MCF 10A (cell line): ENCODE measurements at regions not wholly inside any gene's neighbourhood (a gene's known extent, or its start where the extent isn't known, plus 50 kb on each side); places are given as distances from the start of the nearest gene placed in this dataset.
A peak's percentile ranks its signal among the peaks of the same experiment; 100 is the strongest.

Source experiments
- BruUV-seq: library from RNA; stranded (reverse); fragments of 400-500 nt; replicated peaks from 2 replicates; lab custom pipeline; 2021; lab: Mats Ljungman, UMichigan
- CTCF ChIA-PET: fragments of 300-600 bp; sonication (Branson Sonifier 250); formaldehyde crosslinking; extraction: SDS; loops from one replicate; lab custom pipeline; 2021; ENCODE audit warnings: antibody characterized with exemption, inconsistent platforms; lab: Yijun Ruan, JAX
- POLR2A ChIA-PET: fragments of 300-600, 350-650 bp; sonication (Branson Sonifier 250); formaldehyde crosslinking; extraction: SDS; loops from one replicate; lab custom pipeline; 2020; ENCODE audit warnings: antibody characterized with exemption, inconsistent platforms; lab: Yijun Ruan, JAX
- DNase-seq: peaks from one replicate; pipeline ENCODE4 v3.0.0-alpha.2; 2018; ENCODE audit not compliant: unreplicated experiment
- H3K27ac Mint-ChIP-seq: one replicate; pipeline ENCODE4 v1.8.0; 2022; ENCODE audit warnings: mild to moderate bottlenecking, low read depth, mixed read lengths; ENCODE audit not compliant: unreplicated experiment
- H3K27me3 Mint-ChIP-seq: one replicate; pipeline ENCODE4 v1.8.0; 2022; ENCODE audit warnings: mixed read lengths; ENCODE audit not compliant: insufficient read depth, unreplicated experiment
- H3K36me3 Mint-ChIP-seq: one replicate; pipeline ENCODE4 v1.8.0; 2022; ENCODE audit warnings: mild to moderate bottlenecking, moderate library complexity, mixed read lengths; ENCODE audit not compliant: insufficient read depth, unreplicated experiment
- H3K4me1 Mint-ChIP-seq: one replicate; pipeline ENCODE4 v1.8.0; 2022; ENCODE audit warnings: mixed read lengths; ENCODE audit not compliant: insufficient read depth, unreplicated experiment
- H3K4me3 Mint-ChIP-seq: one replicate; pipeline ENCODE4 v1.8.0; 2022; ENCODE audit warnings: mild to moderate bottlenecking, moderate library complexity, mixed read lengths; ENCODE audit not compliant: unreplicated experiment
- H3K9me3 Mint-ChIP-seq: one replicate; pipeline ENCODE4 v1.8.0; 2022; ENCODE audit warnings: mixed read lengths; ENCODE audit not compliant: unreplicated experiment
- intact Hi-C: fragments of 100-400 bp; cut with micrococcal nuclease; formaldehyde crosslinking; loops from 2 replicates; pipeline ENCODE4 v1.14.1; 2022
- TF ChIP-seq, protein P1 (sequence below): fragments of 200-600 bp; IDR thresholded peaks from one replicate; pipeline ENCODE4 v1.8.0; 2022; ENCODE audit warnings: antibody characterized with exemption, mild to moderate bottlenecking; ENCODE audit not compliant: unreplicated experiment

DNA sequence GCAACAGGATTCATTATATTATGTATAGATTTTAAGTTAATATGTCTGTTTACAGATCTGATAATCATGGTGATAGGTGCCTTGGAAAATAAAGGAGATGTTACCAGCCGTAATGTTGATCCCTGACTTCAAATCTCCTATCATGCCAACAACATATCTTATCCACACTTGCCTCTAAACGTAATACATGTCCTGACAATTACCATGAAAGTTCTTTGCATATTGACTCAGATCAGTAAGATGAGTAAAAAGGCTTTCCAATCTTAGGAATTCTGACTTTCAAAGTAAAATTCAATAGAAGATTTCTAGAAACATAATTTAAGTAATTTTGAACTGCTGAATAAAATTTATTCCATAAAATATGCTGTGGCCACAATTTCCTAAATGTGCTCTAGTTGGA lies 513.3 kb downstream of the ANKRD50 start:
- Mint-ChIP-seq H3K27me3 (no peaks in the 10 kb centered on the region), H3K4me1 (peaks cover 17% of the 10 kb centered on the region), H3K4me3 (no peak overlapping the region), H3K9me3 (peaks cover 16% of the 10 kb centered on the region), H3K36me3 (no peaks in the 10 kb centered on the region), H3K27ac (peak overlapping the region; percentile 44)
- no TSS peak for BruUV-seq
- CTCF ChIA-PET: no interaction called here
- POLR2A ChIA-PET: interaction anchor here (0.5 kb wide), 1 partner anchor 43 kb away, joined by 3 read pairs; no protein-coding TSS in a partner anchor
- DNase-seq: no peak
- TF ChIP-seq, protein P1, sequence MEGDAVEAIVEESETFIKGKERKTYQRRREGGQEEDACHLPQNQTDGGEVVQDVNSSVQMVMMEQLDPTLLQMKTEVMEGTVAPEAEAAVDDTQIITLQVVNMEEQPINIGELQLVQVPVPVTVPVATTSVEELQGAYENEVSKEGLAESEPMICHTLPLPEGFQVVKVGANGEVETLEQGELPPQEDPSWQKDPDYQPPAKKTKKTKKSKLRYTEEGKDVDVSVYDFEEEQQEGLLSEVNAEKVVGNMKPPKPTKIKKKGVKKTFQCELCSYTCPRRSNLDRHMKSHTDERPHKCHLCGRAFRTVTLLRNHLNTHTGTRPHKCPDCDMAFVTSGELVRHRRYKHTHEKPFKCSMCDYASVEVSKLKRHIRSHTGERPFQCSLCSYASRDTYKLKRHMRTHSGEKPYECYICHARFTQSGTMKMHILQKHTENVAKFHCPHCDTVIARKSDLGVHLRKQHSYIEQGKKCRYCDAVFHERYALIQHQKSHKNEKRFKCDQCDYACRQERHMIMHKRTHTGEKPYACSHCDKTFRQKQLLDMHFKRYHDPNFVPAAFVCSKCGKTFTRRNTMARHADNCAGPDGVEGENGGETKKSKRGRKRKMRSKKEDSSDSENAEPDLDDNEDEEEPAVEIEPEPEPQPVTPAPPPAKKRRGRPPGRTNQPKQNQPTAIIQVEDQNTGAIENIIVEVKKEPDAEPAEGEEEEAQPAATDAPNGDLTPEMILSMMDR: no peak
- intact Hi-C loops: no loop called here

DNA sequence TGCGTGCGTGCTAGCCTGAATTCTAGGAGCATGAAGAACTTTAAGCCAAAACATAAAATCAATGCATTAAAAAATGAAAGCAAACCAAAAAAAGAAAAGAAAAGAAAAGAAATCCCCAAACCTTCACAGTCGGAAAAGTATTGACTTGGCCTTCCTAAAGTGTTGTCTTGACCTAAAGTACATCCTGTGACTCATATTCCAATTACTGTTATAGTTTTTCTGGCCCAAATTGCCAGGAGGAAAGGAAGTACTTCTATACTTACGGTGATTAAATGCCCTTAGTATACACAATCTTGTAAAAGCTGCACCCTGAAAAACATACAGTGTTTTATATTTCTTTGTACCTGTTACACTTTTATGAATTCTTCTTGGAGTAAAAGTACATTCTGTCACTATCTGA lies 512.8 kb downstream of the ANKRD50 start:
- peak; percentile 65 for DNase-seq
- Mint-ChIP-seq H3K36me3 (no peaks in the 10 kb centered on the region), H3K27ac (peak overlapping the region; percentile 44), H3K27me3 (no peaks in the 10 kb centered on the region), H3K4me1 (peaks cover 21% of the 10 kb centered on the region), H3K4me3 (no peak overlapping the region), H3K9me3 (peaks cover 16% of the 10 kb centered on the region)
- ChIA-PET POLR2A (interaction anchor here (0.9 to 1.2 kb wide), 2 partner anchors 8 to 11 kb away, joined by 3 to 4 read pairs; no protein-coding TSS in a partner anchor), CTCF (interaction anchor here (0.8 kb wide), 1 partner anchor 55 kb away, joined by 3 read pairs; no protein-coding TSS in a partner anchor)
- intact Hi-C loops: no loop called here
- BruUV-seq: no TSS peak
- TF ChIP-seq, protein P1: no peak

DNA sequence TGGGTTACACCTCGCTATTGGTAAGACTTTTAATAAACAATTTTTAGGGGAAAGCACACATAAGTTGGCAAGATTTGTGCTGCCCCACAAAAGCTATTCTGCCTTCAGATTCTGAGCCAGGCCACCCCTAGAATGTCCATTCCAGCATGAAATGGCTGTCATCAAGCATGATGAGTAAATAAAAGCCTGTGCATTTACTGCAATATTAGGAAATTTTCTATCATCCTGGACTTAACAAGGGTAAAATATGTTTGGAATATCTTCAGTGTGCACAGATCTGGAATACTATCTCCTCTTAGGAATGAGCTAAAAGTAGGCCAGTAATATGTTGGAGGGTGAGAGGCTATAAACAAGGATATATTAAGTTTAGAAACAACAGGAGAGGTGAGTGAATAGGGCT lies 510.9 kb downstream of the ANKRD50 start:
- no peak for DNase-seq
- BruUV-seq: no TSS peak
- POLR2A ChIA-PET: no interaction called here
- Mint-ChIP-seq H3K36me3 (no peaks in the 10 kb centered on the region), H3K4me1 (peaks cover 32% of the 10 kb centered on the region), H3K4me3 (peak overlapping the region; percentile 0), H3K27ac (peak overlapping the region; percentile 37), H3K27me3 (no peaks in the 10 kb centered on the region), H3K9me3 (peaks cover 4% of the 10 kb centered on the region)
- TF ChIP-seq, protein P1: no peak
- intact Hi-C loops: no loop called here
- CTCF ChIA-PET: interaction anchor here (0.7 to 1.9 kb wide), 4 partner anchors 11 to 473 kb away, joined by 3 to 6 read pairs (median 4); no protein-coding TSS in a partner anchor

DNA sequence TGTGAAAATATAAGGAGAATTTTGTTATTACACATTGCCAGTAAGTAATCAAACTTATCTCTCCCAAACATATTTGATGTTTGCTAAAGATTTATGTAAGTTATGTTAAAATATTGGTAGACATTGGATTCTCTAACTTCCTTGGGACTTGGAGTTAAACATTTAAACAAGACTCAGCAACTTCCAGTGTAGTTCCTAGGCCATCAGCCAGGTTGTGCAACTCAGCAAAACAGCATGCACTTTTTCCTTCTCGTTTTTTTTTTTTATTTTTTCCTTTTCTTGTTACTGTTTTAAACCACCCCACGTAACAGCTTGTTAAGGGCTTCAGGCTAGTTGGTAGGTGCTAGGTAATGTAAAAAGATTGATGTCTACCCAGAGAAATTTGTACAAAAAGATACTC lies 510.4 kb downstream of the ANKRD50 start:
- intact Hi-C loops: no loop called here
- H3K9me3 Mint-ChIP-seq: no peaks in the 10 kb centered on the region
- TF ChIP-seq, protein P1: no peak
- peaks cover 36% of the 10 kb centered on the region for H3K4me1 Mint-ChIP-seq
- ChIA-PET POLR2A (interaction anchor here (1.7 kb wide), 1 partner anchor 11 kb away, joined by 3 read pairs; no protein-coding TSS in a partner anchor), CTCF (interaction anchor here (0.6 to 1.9 kb wide), 5 partner anchors 10 to 429 kb away, joined by 3 to 6 read pairs (median 4); no protein-coding TSS in a partner anchor)
- H3K4me3 Mint-ChIP-seq: peak overlapping the region; percentile 0
- no peaks in the 10 kb centered on the region for H3K36me3 Mint-ChIP-seq
- H3K27me3 Mint-ChIP-seq: no peaks in the 10 kb centered on the region
- peak overlapping the region; percentile 37 for H3K27ac Mint-ChIP-seq
- BruUV-seq: no TSS peak
- DNase-seq: peak; percentile 34
